GM19467 (cell line): ENCODE measurements at regions not wholly inside any gene's neighbourhood (a gene's known extent, or its start where the extent isn't known, plus 50 kb on each side); places are given as distances from the start of the nearest gene placed in this dataset.
"Not testable (repeated sequence)": the region's sequence is repeated elsewhere in the genome, so short reads cannot be mapped to it uniquely, and the experiment has no call there.

Source experiments
- ATAC-seq: cut with Tn5 transposase; IDR thresholded peaks from one replicate; pipeline ENCODE4 v1.9.1; 2021; ENCODE audit warnings: mild to moderate bottlenecking, moderate library complexity; ENCODE audit not compliant: unreplicated experiment

DNA sequence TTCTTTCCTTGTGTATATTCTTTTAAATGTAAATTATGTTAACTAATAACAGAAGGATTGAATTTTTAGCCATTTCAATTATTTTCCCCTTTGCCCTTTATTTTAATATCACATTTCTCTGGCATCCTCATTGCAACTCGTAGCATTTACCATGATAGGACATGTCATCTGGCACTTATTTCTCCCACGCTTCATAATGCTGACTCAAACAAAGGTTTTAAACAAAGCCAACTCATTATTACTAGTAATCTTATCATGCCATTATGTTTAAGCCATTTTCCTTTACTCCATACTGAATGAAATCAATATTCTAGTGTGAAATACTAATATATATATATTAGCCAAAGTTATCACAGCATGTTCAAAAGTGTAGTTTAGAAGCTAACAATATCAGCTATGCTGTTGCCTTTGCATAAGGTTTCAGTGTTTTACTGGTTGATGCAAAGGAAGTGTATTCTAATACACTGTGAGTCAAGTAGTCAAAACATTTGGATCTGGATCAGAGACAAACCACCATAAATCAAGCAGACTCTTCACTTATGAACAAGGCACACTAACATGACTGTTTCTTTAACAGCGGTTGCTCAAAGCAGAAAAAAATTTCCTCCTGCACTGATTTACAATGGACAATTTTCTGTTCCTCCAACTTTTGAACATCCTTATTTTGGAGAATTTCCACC, 281.6 kb downstream of the SLC7A11 start:
- no peak for ATAC-seq

DNA sequence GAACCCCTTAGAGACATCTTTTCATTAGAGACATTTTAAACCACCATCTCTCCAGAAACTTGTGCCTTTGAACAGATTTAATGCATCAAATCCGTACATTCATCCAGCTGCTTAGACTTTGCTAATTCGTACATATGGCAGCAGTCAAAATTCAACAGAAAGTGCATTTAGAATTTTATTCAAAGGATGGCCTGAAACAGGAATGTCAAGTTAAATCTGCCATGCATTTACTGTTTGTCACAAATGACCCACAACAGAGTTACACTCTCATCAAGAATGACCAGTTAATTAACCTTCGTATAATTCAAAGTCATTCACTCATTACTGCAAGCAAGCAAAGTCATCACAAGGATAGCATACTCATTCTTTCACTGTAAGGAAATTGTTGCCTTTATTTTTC, 284.3 kb downstream of the SLC7A11 start:
- no peak for ATAC-seq

DNA sequence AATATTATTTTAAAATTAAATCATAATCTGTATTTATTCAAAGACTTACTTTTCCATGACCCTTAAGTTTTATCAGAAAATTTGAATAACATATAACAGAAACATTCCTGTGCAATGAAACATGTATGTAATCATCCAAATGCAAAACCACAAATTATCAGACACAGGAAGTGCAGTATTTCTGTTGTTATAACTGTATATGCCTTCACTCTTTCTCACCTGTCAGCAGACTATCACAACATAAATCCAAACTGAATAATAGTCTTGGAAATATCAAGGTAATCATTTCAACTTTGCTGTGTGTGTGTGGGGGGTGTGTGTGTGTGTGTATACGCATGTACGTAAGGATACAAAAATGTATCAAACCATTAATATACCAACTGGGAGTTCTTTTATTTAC, 285.9 kb downstream of the SLC7A11 start:
- no peak for ATAC-seq

DNA sequence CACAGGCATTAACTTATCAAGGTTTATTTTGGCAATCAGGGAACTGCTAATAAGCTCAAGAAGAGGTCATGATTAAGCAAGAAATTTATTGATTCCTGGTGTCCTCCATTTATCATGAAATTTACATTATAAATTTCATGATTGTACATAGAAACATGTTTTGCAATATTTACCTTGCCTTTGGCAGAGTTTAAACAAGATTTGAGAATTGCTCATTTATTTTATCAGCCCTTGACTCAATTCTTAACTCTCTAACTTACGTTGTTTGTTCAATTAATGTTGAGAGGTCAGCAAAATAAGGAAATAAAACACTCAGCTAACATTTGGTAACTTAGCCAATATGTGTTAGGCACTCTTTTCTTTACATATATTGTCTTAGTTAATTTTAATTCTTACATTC, 286.6 kb downstream of the SLC7A11 start:
- no peak for ATAC-seq

DNA sequence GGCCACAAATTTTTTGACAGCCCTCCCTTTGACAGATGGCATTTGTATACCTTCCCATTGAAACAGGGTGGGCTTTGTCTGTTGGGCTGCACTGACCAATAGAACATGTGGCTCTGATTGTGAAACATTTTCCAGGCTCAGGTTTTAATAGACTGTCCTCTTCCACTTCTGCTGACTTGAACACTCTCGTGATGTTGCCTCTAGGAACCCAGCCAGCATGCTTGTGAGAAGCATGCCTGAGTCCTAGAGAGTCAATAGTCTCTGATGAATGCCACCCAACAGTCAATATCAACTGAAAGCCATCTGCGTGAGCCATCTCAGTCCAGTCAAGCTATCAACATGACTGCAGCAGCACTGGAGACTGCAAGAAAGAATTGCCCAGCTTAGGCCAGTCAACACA, 290.0 kb downstream of the SLC7A11 start:
- ATAC-seq = no peak

DNA sequence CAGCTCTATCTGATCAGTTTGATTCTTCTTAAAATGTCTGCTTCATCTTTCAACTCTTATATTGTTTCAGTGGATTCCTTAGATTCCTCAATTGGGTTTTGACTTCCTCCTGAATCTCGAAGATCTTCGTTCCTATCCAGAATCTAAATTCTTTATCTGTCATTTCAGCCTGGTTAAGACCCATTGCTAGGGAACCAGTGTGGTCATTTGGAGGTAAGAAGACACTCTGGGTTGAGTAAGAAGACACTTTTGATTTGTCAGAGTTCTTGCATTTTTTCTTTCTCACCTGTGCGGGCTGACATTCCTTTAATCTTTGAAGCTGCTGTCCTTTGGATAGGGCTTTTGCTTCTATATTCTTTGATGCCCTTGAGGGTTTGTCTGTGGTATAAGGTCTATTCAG, 291.9 kb downstream of the SLC7A11 start:
- no peak for ATAC-seq

DNA sequence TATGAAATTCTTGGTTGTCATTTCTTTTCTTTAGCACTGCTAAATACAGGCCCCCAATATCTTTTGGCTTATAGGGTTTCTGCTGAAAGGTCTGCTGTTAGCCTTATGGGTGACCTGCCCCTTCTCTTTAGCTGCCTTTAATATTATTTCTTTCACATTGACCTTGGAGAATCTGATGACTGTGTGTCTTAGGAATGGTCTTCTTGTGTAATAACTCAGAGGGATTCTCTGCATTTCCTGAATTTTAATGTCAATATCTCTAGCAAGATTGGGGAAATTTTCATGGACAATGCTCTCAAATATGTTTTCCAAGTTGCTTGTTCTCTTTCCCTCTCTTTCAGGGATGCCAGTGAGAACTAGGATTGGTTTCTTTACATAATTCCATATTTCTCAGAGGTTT, 292.4 kb downstream of the SLC7A11 start:
- ATAC-seq = no peak

DNA sequence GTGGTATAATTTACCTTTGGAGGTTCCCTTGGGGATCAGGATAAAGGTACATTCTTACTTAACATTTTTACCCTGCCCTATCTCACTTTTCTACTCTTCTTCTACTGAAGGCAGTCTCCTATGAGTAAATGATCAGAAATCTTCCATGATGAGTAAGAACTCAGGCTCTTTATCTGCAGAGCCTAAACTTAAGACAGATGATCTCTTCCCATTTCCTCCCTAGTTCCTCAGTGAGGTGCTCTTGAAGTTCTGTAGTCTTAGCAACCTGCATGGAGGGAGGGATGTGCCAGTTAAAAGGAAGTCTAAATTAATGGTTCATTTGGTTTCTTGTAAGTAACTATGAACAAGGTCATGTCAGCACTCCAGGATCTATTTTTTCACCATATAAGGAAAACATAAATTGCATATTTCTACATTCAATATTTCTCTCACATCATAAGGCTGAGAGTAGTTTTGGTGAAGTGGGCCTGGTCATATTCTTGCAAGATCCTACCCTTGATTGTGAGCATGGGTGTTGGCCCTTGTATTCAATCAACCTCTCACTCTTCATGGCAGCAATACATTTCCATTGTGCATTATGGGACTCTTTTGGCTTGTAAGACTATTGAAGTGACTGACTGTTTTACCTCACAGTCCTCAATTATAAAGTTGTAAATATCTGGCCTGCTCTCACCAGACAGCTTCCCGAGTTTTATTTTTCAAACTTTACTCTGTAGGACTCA, 295.5 kb downstream of the SLC7A11 start:
- no peak for ATAC-seq

DNA sequence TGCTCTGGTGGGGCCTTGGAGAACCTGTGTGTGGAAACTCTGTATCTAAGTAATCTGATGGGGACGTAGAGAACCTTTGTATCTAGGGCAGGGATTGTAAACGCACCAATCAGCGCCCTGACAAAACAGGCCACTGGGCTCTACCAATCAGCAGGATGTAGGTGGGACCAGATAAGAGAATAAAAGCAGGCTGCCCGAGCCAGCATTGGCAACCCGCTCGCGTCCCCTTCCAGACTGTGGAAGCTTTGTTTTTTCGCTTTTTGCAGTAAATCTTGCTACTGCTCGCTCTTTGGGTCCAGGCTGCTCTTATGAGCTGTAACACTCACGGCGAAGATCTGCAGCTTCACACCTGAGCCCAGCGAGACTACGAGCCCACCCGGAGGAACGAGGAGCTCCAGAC, 299.3 kb downstream of the SLC7A11 start:
- ATAC-seq = not testable (repeated sequence)

DNA sequence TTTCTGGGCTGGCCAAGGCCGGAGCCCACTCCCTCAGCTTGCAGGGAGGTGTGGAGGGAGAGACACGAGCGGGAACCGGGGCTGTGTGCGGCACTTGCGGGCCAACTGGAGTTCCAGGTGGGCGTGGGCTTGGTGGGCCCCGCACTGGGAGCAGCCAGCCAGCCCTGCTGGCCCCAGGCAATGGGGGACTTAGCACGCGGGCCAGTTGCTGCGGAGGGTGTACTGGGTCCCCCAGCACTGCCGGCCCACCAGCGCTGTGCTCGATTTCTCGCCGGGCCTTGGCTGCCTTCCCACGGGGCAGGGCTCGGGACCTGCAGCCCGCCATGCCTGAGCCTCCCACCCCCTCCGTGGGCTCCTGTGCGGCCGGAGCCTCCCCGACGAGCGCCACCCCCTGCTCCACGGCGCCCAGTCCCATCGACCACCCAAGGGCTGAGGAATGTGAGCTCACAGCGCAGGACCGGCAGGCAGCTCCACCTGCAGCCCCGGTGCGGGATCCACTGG, 300.1 kb downstream of the SLC7A11 start:
- ATAC-seq = not testable (repeated sequence)

DNA sequence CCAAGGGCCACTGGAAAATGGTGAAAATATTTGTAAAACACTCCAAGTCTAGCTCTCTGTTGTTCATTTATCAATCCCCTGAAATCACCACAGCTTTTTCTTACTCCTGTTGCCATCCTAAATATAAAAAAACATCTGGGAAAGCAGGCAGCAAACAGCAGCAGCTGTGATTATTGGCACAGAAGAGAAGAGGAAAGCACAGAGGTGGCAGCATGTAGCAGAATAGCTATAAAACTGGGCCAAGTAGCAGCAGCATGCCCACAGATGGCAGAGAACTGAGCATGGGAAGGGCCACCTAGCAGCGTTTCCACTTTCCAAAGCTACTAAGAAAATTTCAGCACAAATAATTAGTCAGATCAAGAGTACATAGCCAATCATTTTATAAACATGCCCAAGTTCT, 307.2 kb downstream of the SLC7A11 start:
- no peak for ATAC-seq

DNA sequence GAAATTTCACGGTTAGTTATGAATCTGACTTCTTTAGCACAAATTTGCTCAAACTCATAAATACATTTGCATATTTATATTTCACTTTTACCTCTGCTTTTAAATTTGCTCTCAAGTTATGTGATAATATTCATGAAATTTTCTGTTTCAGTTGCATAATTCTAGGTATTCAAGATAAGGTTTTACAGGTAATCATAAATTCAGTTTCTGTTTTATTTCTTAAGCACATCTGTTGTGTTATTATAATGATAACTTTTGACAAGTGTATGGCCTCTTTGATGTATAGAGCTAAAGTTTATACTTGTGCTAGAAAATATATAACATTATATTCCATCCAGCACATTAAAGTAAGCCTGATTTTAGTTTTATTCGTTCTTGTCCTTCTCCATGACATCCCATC, 308.1 kb downstream of the SLC7A11 start:
- no peak for ATAC-seq

DNA sequence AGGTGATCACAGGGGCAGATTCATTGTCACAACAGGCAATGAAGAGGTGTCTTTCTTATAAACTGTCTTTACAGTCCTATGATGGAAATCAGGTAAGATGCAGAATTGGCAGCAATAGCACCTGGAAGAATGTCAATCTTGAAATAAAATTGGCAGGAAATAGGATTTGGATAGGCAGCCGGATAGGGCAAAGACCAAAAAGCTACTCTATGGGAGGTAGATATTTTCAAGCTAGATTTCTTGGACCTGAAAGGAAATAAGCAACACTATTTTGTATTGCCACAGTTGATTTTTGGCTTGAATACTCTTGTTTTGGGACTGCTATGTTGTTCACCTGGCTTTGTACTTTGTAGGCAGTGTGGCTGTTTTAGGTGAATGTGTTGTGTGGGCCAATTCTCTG, 314.2 kb downstream of the SLC7A11 start:
- ATAC-seq = no peak

DNA sequence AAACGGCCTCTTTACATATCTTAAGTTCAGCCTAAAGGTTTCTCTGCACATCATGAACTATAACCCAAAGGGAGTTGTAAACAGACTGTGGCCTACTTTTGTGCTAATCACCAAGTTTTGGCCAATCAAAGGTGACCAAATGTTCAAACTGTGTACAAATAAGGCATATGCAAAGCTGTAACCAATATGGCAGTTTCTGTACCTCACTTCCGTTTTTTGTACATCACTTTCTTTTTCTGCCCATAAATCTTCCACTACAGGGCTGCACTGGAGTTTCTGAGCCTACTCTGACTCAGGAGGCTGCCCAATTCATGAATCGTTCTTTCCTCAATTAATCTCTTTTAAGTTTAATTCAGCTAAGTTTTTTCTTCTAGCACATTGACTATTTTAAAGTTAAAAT, 318.7 kb downstream of the SLC7A11 start:
- ATAC-seq = no peak

DNA sequence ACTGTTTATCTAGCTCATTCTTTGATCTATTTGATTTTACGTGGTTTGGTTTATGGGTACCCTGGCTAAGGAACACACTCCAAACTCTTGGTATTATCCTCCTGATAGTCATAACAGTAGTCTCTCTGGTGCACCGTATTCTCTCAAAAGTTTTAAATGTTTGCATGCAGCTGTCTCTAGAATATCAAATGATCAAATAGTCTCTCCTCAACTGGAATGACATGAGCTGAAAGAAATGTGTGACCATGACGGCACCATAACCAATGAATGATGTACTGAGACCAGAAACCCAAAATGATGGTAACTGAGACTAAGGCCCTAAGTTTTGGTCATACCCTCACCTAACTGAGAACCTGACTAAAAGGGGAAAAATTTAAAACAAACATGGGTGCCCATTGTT, 319.4 kb downstream of the SLC7A11 start:
- no peak for ATAC-seq

DNA sequence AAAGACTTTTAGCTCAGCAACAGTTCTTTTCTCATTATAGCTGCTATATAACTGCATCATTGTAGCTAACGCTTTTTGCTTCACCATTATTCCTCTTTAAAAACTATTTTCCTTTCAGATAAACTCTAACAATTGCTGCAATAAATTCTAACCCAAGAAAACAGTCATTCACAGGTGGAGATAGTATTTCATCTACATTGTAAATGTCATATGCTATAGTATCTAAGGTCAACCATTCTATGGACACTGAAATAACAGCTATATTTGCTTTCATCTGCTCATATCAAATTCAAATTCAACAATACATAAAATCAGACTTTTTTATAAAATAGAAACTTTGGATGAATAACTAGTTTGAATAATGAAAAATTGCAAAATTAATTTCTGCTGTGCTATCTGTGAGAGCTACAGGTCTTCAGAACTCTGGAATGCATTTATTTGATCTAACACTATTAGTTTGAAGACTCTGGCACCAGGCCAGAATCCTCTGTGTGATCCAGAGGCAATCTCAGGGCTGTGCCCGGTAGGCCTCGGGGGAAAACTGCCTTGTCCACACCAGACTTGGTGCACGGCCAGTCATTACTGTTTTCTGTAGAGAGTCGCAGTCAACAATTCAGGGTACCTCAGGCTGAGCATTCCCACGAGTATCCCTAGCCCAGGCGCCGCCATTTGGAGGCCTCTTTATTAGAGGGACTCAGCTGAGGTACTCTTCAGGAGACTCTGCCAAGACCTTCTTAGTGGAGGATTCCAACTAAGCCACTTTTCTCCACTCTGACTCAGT, 332.4 kb downstream of the SLC7A11 start:
- ATAC-seq = no peak

DNA sequence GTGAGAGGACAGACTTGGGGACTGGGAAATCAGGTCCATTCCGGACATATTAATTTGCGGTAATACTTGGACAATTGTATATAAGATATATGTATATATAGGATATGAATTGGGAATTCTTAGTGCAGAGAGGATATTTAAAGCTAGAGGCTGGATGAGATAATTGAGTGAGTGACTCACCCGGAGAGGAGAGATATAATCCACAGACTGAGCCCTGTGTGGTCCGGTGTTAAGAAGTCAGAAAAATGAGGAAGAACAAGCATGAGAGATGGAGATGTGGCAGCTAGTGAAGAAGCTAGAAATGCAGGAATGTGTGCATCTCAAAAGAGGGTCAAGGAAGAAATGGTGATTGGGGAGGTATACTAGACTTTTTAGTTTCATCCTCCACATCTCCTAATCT, 336.2 kb downstream of the SLC7A11 start:
- ATAC-seq = no peak

DNA sequence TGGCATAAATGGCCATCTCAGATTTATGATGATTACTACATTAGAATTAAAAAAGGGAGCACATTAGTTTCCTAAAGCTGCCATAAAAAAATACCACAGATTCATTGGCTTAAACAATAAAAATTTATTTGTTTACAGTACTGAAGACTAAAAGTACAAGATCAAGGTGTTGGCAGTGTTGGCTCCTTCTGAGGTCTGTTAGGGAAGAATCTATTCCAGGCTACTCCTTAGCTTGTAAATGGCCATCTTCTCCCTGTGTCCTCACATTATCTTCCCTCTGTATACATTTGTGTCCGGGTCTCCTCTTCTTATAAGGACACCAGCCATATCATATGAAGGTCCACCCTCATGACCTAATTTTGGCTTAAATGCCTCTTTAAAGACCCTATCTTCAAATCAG, 341.0 kb downstream of the SLC7A11 start:
- ATAC-seq = no peak

DNA sequence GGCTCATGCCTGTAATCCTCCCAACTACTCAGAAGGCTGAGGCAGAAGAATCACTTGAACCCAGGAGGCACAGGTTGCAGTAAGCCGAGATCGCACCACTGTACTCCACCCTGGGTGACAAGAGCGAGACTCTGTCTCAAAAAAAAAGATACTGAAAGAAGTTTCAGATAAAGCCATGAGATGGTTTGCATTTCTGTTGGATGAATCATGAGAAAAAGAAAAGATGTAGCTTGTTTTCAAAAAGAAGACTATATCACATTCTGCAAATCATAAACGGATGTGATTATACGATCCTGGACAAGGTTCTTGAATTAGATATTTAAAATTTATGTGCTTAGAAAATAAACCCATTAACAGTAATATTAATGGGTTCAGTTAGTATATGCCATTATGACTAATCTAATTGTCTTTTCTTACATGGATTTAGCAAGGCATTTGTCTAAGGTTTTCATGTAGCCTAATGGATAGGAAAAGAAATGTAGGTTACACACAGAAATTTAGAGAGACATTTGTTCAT, 345.9 kb downstream of the SLC7A11 start:
- ATAC-seq = no peak

DNA sequence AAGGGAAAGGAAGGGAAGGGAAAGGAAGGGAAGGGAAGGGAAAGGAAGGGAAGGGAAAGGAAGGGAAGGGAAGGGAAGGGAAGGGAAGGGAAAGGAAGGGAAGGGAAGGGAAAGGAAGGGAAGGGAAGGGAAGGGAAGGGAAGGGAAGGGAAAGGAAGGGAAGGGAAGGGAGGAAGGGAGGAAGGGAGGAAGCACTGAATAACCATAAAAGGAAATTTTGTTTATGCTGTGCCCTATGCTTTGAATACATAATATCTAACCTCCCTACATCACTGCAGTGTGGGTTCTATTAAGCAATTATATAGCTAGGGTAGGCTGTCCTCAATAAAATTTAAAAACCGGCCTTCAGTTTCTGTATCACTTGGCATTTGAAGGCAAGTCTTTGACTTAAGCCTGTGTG, 346.6 kb downstream of the SLC7A11 start:
- not testable (repeated sequence) for ATAC-seq

DNA sequence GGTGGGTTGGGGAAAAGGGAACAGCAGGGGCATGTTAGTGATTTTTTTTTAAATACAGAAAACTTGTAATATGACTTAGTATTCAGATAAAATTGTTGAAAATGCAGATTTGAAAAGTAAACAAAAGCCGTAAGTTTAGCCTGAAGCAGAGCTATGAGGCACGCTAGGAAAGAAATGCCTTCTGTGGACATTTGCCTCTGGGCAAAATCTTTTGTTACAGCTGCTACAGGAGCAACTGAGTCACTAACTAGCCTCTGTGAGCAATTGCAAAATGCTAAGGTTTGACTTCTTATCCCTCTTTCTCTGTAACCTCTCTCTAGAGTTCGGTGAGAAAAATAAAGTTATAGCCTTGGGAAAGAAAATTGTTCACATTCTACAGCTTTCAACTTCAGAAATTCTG, 350.0 kb downstream of the SLC7A11 start:
- ATAC-seq = no peak

DNA sequence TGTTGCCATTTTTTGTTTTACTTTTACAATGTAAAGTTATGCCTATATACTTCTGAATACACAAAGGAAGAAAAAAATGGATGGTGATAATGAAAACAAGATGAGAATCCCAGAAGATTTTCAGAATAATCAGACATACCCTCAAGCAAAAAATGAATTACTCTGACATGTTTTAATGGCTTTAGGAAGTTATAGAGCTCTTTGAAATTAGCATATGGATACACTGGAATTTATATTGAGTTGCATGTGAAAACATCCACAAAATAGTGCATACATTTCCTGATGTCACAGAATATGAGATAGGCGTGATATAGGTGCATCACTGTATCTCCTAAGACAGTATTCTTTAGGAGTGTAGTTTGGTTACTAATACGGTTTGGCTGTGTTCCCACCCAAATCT, 351.3 kb downstream of the SLC7A11 start:
- ATAC-seq = no peak
